ENCODE measurements at regions not wholly inside any gene's neighbourhood (a gene's known extent, or its start where the extent isn't known, plus 50 kb on each side); places are given as distances from the start of the nearest gene placed in this dataset.

DNA sequence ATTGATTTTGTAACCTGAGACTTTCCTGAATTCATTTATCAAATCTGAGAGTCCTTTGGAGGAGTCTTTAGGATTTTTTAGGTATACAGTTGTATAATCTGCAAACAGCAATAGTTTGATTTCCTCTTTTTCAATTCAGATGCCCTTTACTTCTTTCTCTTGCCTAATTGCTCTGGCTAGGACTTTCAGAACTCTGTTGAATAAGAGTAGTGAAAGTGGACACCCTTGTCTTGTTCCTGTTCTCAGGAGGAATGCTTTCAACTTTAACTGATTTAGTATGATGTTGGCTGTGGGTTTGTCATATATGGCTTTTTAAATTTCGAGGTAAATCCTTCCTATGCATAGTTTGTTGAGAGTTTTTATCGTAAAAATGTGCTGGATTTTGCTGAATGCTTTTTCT is 227.4 kb downstream of the CSNK2A3 start:
- TF ChIP-seq CTBP1 (IDR thresholded peaks at IDR 0.05; ENCODE audit: borderline replicate concordance) (no peak), FOXM1 (IDR thresholded peaks at IDR 0.05; ENCODE audit: borderline replicate concordance) (no peak), SP1 (IDR thresholded peaks at IDR 0.05) (no peak), ARNT (IDR thresholded peaks at IDR 0.05) (no peak), SUZ12 (IDR thresholded peaks at IDR 0.05) (no peak), BHLHE40 (IDR thresholded peaks at IDR 0.05; ENCODE audit: borderline replicate concordance) (no peak), HDGF (IDR thresholded peaks at IDR 0.05; ENCODE audit: borderline replicate concordance) (no peak)
